GM12891 (cell line): ENCODE measurements at regions not wholly inside any gene's neighbourhood (a gene's known extent, or its start where the extent isn't known, plus 50 kb on each side); places are given as distances from the start of the nearest gene placed in this dataset.
"Not testable (repeated sequence)": the region's sequence is repeated elsewhere in the genome, so short reads cannot be mapped to it uniquely, and the experiment has no call there.

Experiments used
- POLR2A ChIP-seq: IDR thresholded peaks from 2 replicates; pipeline ENCODE4 v1.6.1; 2011; ENCODE audit warnings: low read depth, low read length, control low read depth
- TAF1 ChIP-seq: IDR thresholded peaks from 2 replicates; pipeline ENCODE4 v1.6.1; 2011; ENCODE audit warnings: low read depth, low read length, control low read depth

GRCh38 chr22:25463347-25463628 is 101.2 kb upstream of the GRK3 start:
- not testable (repeated sequence) for TF ChIP-seq POLR2A, TAF1
